ENCODE measurements at regions not wholly inside any gene's neighbourhood (a gene's known extent, or its start where the extent isn't known, plus 50 kb on each side); places are given as distances from the start of the nearest gene placed in this dataset.

DNA sequence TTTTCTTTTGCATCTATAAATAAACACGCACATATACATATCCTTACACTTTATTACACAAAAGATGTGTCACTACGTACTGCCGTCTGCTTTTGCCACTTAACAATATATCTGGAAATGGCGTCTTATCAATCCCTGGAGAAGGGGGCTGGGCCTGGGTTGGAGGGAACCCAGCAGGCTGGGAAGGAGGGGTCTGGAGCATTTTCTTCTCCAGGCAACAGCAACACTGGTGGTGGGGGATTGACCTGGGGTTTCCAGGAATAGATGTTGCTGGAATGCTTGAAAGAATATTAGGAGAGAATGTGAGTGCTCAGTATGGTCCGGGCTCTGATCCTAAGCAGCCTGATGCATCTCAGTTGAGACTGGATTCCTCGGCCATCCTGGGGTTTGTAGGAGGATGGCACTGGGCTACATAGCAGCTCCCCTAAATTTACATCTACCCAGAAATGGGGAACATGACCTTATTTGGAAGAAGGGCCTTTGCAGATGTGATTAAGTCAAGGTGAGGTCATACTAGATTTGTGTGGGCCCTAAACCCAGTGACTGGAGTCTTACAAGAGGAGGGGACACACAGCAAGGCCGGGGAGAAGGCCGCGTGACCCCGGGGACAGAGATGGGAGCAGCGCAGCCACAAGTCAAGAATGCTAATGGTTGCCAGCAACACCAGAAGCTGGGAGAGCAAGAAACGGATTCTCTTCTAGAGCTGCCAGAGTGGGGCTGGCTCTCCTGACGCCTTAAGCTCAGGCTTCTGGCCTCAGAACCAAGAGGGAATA lies 98.6 kb downstream of the SIK1 start:
- no peak overlapping the region for H3K4me2 ChIP-seq (ENCODE audit: low read length)
- ChIA-PET RAD21 (ENCODE audit: low non-redundant PET in 1 of 2, low total read pairs in 2 of 2, uncharacterized antibody in 2 of 2, unreplicated experiment in 2 of 2) (no interaction called here), CTCF (no interaction called here), POLR2A (no interaction called here)
- H3K9me3 ChIP-seq (ENCODE audit: control insufficient read depth in 1 of 2, insufficient read depth in 1 of 2, low read depth in 1 of 2, low read length in 2 of 2): no peaks in the 10 kb centered on the region
- H3K9ac ChIP-seq (ENCODE audit: low read length): no peak overlapping the region
- no peaks in the 10 kb centered on the region for H3K79me2 ChIP-seq (ENCODE audit: insufficient read depth, low read length)
- ATAC-seq (no peak), DNase-seq (ENCODE audit: low read depth, low spot score) (no peak)
- no peaks in the 10 kb centered on the region for H3K36me3 ChIP-seq (ENCODE audit: control insufficient read depth in 1 of 2, insufficient read depth in 2 of 2, low read length in 2 of 2)
- intact Hi-C loops (cut with micrococcal nuclease): no loop called here
- H3K4me3 ChIP-seq (replicated peaks in 1 of 2; ENCODE audit: low read depth in 1 of 2, low read length in 2 of 2): no peak overlapping the region
- no peaks in the 10 kb centered on the region for H3K27me3 ChIP-seq (ENCODE audit: insufficient read depth, low read length)
- H3K9me2 ChIP-seq (ENCODE audit: insufficient read depth): no peaks in the 10 kb centered on the region
- TF ChIP-seq, protein P1, sequence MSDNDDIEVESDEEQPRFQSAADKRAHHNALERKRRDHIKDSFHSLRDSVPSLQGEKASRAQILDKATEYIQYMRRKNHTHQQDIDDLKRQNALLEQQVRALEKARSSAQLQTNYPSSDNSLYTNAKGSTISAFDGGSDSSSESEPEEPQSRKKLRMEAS (IDR thresholded peaks at IDR 0.05): no peak
- no TSS peak for BruUV-seq (replicated peaks)
- H3K4me1 ChIP-seq (ENCODE audit: control insufficient read depth in 1 of 2, insufficient read depth in 2 of 2, low read length in 2 of 2): peaks cover 2 to 4% of the 10 kb centered on the region in 2 experiments; a peak in 2 of 4 replicates
- H3K27ac ChIP-seq (ENCODE audit: low read depth, low read length): no peak overlapping the region
- no peaks in the 10 kb centered on the region for H4K20me1 ChIP-seq (ENCODE audit: insufficient read depth)
- no peak overlapping the region for H2AFZ ChIP-seq (ENCODE audit: low read depth, low read length, poor library complexity, severe bottlenecking)

DNA sequence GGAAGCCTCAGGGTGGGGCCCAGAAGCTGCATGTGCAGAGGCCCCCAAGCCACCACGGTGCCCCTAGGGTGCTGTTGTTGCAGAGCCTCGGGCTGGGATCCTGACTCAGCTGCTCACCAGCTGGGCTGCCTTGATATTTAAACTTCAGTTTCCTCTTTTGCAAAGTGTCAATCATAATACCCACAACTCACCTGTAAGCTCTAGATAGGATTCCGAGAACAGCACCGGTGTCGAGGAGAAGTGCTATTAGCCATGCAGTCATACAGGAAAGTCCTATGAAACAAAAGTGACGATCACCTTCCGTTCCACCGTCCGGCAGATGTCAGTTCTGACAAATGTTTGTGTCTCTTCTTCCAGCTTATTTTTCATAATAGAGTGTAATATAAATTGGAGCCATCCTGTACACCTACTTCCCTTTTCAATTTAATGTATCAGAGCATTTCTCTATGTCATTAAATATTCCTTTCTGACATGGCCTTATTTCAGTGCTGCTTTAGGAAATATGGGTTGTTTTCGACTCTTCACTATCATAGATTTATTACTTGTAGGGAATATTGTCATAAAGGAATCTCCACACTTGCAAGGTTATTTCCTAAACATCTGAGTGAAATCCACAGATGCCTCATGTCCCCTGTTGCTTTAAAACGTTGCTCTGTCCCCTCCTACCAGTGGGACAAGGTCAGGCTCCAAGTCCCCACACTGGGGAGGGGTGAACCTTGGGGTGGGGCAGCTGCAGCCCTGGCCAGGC lies 100.8 kb downstream of the SIK1 start:
- ATAC-seq (no peak), DNase-seq (ENCODE audit: low read depth, low spot score) (no peak)
- Histone ChIP-seq H3K4me1 (ENCODE audit: control insufficient read depth in 1 of 2, insufficient read depth in 2 of 2, low read length in 2 of 2) (no peaks in the 10 kb centered on the region), H3K9me2 (ENCODE audit: insufficient read depth) (no peaks in the 10 kb centered on the region), H3K9ac (ENCODE audit: low read length) (no peak overlapping the region), H2AFZ (ENCODE audit: low read depth, low read length, poor library complexity, severe bottlenecking) (no peak overlapping the region), H3K4me2 (ENCODE audit: low read length) (no peak overlapping the region), H3K36me3 (ENCODE audit: control insufficient read depth in 1 of 2, insufficient read depth in 2 of 2, low read length in 2 of 2) (no peaks in the 10 kb centered on the region), H4K20me1 (ENCODE audit: insufficient read depth) (no peaks in the 10 kb centered on the region), H3K79me2 (ENCODE audit: insufficient read depth, low read length) (no peaks in the 10 kb centered on the region), H3K27me3 (ENCODE audit: insufficient read depth, low read length) (no peaks in the 10 kb centered on the region), H3K9me3 (ENCODE audit: control insufficient read depth in 1 of 2, insufficient read depth in 1 of 2, low read depth in 1 of 2, low read length in 2 of 2) (no peaks in the 10 kb centered on the region), H3K4me3 (replicated peaks in 1 of 2; ENCODE audit: low read depth in 1 of 2, low read length in 2 of 2) (no peak overlapping the region), H3K27ac (ENCODE audit: low read depth, low read length) (no peak overlapping the region)
- intact Hi-C loops (cut with micrococcal nuclease): no loop called here
- TF ChIP-seq FOSL1 (IDR thresholded peaks at IDR 0.05; ENCODE audit: low read depth): no peak
- TF ChIP-seq, protein P1 (IDR thresholded peaks at IDR 0.05): no peak
- TF ChIP-seq CBX3 (IDR thresholded peaks at IDR 0.05; ENCODE audit: low read depth): no peak
- no peak for TF ChIP-seq TCF7L2 (IDR thresholded peaks at IDR 0.05; ENCODE audit: borderline replicate concordance, extremely low read depth, insufficient read depth, insufficient read length)
- TF ChIP-seq POLR2A (IDR thresholded peaks at IDR 0.05; ENCODE audit: borderline replicate concordance, extremely low read depth, insufficient read depth, insufficient read length): no peak
- TF ChIP-seq EGR1 (IDR thresholded peaks at IDR 0.05; ENCODE audit: low read depth): no peak
- TF ChIP-seq, protein P2, sequence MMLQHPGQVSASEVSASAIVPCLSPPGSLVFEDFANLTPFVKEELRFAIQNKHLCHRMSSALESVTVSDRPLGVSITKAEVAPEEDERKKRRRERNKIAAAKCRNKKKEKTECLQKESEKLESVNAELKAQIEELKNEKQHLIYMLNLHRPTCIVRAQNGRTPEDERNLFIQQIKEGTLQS (IDR thresholded peaks at IDR 0.05): no peak
- TF ChIP-seq SP1 (IDR thresholded peaks at IDR 0.05; ENCODE audit: low read depth): no peak
- TF ChIP-seq, protein P3, sequence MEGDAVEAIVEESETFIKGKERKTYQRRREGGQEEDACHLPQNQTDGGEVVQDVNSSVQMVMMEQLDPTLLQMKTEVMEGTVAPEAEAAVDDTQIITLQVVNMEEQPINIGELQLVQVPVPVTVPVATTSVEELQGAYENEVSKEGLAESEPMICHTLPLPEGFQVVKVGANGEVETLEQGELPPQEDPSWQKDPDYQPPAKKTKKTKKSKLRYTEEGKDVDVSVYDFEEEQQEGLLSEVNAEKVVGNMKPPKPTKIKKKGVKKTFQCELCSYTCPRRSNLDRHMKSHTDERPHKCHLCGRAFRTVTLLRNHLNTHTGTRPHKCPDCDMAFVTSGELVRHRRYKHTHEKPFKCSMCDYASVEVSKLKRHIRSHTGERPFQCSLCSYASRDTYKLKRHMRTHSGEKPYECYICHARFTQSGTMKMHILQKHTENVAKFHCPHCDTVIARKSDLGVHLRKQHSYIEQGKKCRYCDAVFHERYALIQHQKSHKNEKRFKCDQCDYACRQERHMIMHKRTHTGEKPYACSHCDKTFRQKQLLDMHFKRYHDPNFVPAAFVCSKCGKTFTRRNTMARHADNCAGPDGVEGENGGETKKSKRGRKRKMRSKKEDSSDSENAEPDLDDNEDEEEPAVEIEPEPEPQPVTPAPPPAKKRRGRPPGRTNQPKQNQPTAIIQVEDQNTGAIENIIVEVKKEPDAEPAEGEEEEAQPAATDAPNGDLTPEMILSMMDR (IDR thresholded peaks at IDR 0.05 in 2 of 3, conservative IDR thresholded peaks at IDR 0.05 in 1 of 3; ENCODE audit: borderline replicate concordance in 1 of 3, insufficient read depth in 1 of 3, low read depth in 2 of 3, low read length in 2 of 3): no peak
- POLR2A ChIA-PET: no interaction called here
- CTCF ChIA-PET: no interaction called here
- RAD21 ChIA-PET (ENCODE audit: low non-redundant PET in 1 of 2, low total read pairs in 2 of 2, uncharacterized antibody in 2 of 2, unreplicated experiment in 2 of 2): no interaction called here
- BruUV-seq (replicated peaks): no TSS peak

All from HCT116 (cell line).